ENCODE measurements at regions not wholly inside any gene's neighbourhood (a gene's known extent, or its start where the extent isn't known, plus 50 kb on each side); places are given as distances from the start of the nearest gene placed in this dataset.

DNA sequence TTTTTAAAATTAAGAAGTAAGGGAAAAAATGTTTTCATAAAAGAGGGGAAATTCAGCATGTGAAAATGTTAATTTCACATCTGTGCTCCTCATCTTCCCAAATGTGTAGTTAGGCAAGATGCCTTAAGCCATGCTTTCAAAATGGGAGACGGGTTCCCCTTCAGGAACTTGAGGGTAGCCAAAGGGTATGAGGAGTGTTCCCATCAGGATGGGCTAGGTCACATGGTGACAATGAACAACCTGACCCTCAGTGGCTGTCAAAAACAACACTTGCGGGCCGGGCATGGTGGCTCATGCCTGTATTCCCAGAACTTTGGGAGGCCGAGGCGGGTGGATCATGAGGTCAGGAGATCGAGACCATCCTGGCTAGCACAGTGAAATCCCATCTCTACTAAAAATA, 178.0 kb downstream of the ACTL7B start:
- TF ChIP-seq POLR2A (IDR thresholded peaks at IDR 0.05): no peak
- TF ChIP-seq, protein P1, sequence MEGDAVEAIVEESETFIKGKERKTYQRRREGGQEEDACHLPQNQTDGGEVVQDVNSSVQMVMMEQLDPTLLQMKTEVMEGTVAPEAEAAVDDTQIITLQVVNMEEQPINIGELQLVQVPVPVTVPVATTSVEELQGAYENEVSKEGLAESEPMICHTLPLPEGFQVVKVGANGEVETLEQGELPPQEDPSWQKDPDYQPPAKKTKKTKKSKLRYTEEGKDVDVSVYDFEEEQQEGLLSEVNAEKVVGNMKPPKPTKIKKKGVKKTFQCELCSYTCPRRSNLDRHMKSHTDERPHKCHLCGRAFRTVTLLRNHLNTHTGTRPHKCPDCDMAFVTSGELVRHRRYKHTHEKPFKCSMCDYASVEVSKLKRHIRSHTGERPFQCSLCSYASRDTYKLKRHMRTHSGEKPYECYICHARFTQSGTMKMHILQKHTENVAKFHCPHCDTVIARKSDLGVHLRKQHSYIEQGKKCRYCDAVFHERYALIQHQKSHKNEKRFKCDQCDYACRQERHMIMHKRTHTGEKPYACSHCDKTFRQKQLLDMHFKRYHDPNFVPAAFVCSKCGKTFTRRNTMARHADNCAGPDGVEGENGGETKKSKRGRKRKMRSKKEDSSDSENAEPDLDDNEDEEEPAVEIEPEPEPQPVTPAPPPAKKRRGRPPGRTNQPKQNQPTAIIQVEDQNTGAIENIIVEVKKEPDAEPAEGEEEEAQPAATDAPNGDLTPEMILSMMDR (IDR thresholded peaks at IDR 0.05): no peak
- TF ChIP-seq EP300 (IDR thresholded peaks at IDR 0.05): no peak
